Adrenal gland (tissue), 5 donors: ENCODE measurements at regions not wholly inside any gene's neighbourhood (a gene's known extent, or its start where the extent isn't known, plus 50 kb on each side); places are given as distances from the start of the nearest gene placed in this dataset.

Source experiments
- CTCF ChIP-seq, 6 experiments: fragments of 450-650 bp in 4 of 6; fragments of 200-600 bp in 2 of 6; sonication (generic) in 1 of 6; IDR thresholded peaks; 1 replicate in 5 of 6; 2 replicates in 1 of 6; pipeline versions ENCODE4 v1.5.1 to v1.8.0; 2016 to 2021; ENCODE audit warnings: antibody characterized with exemption in 6 of 6, mild to moderate bottlenecking in 2 of 6, moderate library complexity in 1 of 6
- POLR2A ChIP-seq, 2 donors: fragments of 450-650 bp; IDR thresholded peaks; one replicate each; pipeline ENCODE4 v1.6.1; 2017; ENCODE audit warnings: antibody characterized with exemption in 2 of 2, mild to moderate bottlenecking in 2 of 2, moderate library complexity in 1 of 2
- donor health status: DM: no; HTN: no; CAD: no.

- TF ChIP-seq CTCF (IDR thresholded peaks at IDR 0.05) = no peak
- TF ChIP-seq POLR2A (IDR thresholded peaks at IDR 0.05) = no peak
Observed at GRCh38 chr3:147797095-147797494, 387.9 kb downstream of the ZIC1 start.
